HG02678 (cell line): ENCODE measurements at regions not wholly inside any gene's neighbourhood (a gene's known extent, or its start where the extent isn't known, plus 50 kb on each side); places are given as distances from the start of the nearest gene placed in this dataset.

Source experiments
- ATAC-seq: cut with Tn5 transposase; IDR thresholded peaks from one replicate; pipeline ENCODE4 v1.9.1; 2021; ENCODE audit warnings: mild to moderate bottlenecking, moderate library complexity; ENCODE audit not compliant: unreplicated experiment

DNA sequence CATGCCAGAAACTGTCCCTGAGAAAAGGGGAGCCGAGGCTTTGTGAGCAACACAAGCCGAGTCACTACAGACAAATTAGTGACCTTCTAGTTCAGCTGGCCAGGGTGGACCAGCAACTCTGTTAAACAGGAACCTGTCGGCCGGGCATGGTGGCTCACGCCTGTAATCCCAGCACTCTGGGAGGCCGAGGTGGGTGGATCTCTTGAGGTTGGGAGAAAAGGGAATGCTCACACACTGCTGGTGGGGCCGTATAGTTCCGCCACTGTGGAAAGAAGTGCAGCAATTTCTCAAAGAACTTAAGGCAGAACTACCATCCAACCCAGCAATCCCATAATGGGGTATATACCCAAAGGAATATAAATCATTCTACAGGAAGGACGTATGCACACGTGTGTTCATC is 67.8 kb downstream of the C16orf95 start:
- no peak for ATAC-seq

DNA sequence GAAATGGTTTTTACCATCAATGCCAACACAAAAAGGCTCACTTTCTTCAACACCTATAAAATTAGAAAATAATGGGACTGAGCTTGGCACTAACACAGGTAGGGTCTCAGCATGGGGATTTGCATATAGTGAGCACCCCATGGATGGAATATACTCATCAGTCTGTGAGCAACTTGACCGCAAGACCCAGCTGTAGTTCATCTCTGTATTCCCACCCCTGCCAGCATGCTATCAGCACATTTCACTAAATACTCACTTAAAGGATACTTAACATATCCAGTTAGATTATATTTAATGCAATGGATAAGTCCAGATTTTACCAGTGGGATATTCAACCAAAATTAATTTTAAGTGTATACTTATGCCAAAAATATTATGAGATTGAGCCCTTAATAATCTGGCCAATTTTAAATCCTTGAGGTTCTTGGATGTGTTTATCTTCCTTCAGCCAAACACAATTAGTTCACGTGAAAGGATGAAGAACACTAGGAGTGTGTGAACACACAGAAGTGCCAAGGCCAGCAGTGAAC is 66.7 kb downstream of the C16orf95 start:
- ATAC-seq: no peak

DNA sequence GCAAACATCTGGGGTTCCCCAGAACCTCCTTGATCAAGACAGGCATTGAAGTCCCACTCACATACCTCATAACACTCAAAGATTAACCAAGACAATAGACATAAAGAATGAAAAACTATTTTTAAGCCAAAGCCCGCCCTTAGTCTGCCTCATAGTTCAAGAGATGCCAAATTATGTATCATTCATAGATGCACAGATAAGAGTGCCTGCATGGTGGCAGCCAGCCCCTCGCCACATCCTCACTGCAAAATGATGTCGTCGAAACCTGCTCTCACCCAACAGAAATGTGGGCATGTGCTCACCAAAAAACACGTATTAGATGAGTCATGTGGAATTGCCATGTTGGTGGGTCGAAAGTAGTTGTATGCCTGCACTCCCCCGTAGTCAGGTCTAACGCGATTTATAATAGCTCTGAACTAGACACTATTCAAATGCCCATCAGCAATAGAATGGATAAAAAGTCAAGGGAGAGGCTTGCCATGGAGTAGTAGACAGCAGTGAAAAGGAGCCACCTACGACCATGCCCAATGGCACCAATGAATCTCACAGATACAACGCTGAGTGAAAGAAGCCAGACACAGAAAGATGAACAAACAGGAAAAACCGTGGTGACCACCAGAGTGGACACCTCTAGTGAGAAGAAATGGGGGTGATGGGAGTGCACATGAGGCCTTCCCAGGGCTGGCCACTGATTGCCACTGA is 64.8 kb downstream of the C16orf95 start:
- ATAC-seq: no peak
